Mesendoderm (in vitro differentiated cells): ENCODE measurements at regions not wholly inside any gene's neighbourhood (a gene's known extent, or its start where the extent isn't known, plus 50 kb on each side); places are given as distances from the start of the nearest gene placed in this dataset.

Source experiments
- DNase-seq: peaks from one replicate; pipeline ENCODE4 v3.0.0; 2013
- H2AK5ac ChIP-seq: 2 replicates; pipeline ENCODE4 v1.6.1; 2013; ENCODE audit warnings: low read length, inconsistent platforms
- H2BK120ac ChIP-seq: 2 replicates; pipeline ENCODE4 v1.6.1; 2013; ENCODE audit warnings: low read depth, mild to moderate bottlenecking, low read length, moderate library complexity, mixed read lengths
- H2BK15ac ChIP-seq: replicated peaks from 2 replicates; pipeline ENCODE4 v1.6.1; 2013; ENCODE audit warnings: low read depth, mild to moderate bottlenecking, moderate library complexity
- H2BK5ac ChIP-seq: 2 replicates; pipeline ENCODE4 v1.6.1; 2013; ENCODE audit warnings: low read length, inconsistent platforms
- H3K18ac ChIP-seq: 2 replicates; pipeline ENCODE4 v1.6.1; 2013; ENCODE audit warnings: mild to moderate bottlenecking, low read length, mixed read lengths
- H3K23ac ChIP-seq: one replicate; pipeline ENCODE4 v1.6.1; 2013; ENCODE audit warnings: low read length
- H3K27ac ChIP-seq: 2 replicates; pipeline ENCODE4 v1.5.1; 2013; ENCODE audit warnings: low read depth, mild to moderate bottlenecking, inconsistent platforms, low read length, moderate library complexity
- H3K27me3 ChIP-seq: 2 replicates; pipeline ENCODE4 v1.6.1; 2013; ENCODE audit warnings: low read length, control low read depth, mild to moderate bottlenecking, inconsistent platforms; ENCODE audit not compliant: insufficient read depth, poor library complexity
- H3K36me3 ChIP-seq: 2 replicates; pipeline ENCODE4 v1.6.1; 2013; ENCODE audit warnings: low read length, inconsistent platforms; ENCODE audit not compliant: control insufficient read depth, insufficient read depth
- H3K4ac ChIP-seq: one replicate; pipeline ENCODE4 v1.6.1; 2013; ENCODE audit warnings: low read depth, mild to moderate bottlenecking, low read length, moderate library complexity
- H3K4me1 ChIP-seq: 2 replicates; pipeline ENCODE4 v1.6.1; 2013; ENCODE audit warnings: low read depth, low read length, inconsistent platforms; ENCODE audit not compliant: control insufficient read depth
- H3K4me2 ChIP-seq: 2 replicates; pipeline ENCODE4 v1.6.1; 2013; ENCODE audit warnings: low read length
- H3K4me3 ChIP-seq: 2 replicates; pipeline ENCODE4 v1.5.1; 2013; ENCODE audit warnings: mild to moderate bottlenecking, low read length
- H3K56ac ChIP-seq: one replicate; pipeline ENCODE4 v1.6.1; 2013; ENCODE audit warnings: low read length
- H3K79me1 ChIP-seq: 2 replicates; pipeline ENCODE4 v1.6.1; 2013; ENCODE audit warnings: low read length, inconsistent platforms
- H3K79me2 ChIP-seq: 2 replicates; pipeline ENCODE4 v1.6.1; 2013; ENCODE audit warnings: mild to moderate bottlenecking, low read length; ENCODE audit not compliant: control insufficient read depth, insufficient read depth
- H3K9ac ChIP-seq: 2 replicates; pipeline ENCODE4 v1.6.1; 2013; ENCODE audit warnings: low read length, inconsistent platforms
- H4K5ac ChIP-seq: one replicate; pipeline ENCODE4 v1.6.1; 2013; ENCODE audit warnings: low read length
- H4K8ac ChIP-seq: one replicate; pipeline ENCODE4 v1.6.1; 2013; ENCODE audit warnings: low read depth, mild to moderate bottlenecking, control low read depth, low read length, moderate library complexity
- WGBS: extraction: QIAGEN DNeasy Blood & Tissue Kit; methylation state at CpG from one replicate; pipeline ENCODE4 v1.1.7; 2013; ENCODE audit warnings: low lambda C conversion rate, missing lambda C conversion rate; ENCODE audit not compliant: insufficient coverage; ENCODE audit errors: extremely low coverage; 5-methylcytosine and 5-hydroxymethylcytosine counted together

DNA sequence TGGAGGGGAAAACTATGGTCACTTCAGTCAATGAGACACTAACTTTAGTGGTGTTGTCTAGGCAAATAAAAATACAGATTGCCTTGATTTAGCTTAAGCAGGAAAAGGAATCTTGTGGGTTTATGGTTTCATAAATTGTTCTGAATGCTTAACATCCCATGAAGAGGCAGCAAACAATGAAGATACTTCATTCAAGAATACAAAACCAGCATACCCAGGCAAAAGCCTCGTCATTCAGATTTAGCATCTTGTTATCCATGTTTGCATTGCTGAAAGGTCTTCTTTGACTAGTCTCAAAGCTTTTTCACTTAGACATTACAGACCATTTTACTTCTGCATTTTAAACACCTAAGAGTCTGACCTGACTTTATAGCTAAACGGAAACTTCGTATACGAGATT is 272.7 kb upstream of the FSHR start:
- DNase-seq = no peak
- no peak overlapping the region for H3K4ac ChIP-seq
- H2BK15ac ChIP-seq = no peak overlapping the region
- no peaks in the 10 kb centered on the region for H3K36me3 ChIP-seq
- no peak overlapping the region for H2BK5ac ChIP-seq
- H3K27me3 ChIP-seq = no peaks in the 10 kb centered on the region
- H3K79me1 ChIP-seq = no peaks in the 10 kb centered on the region
- H3K79me2 ChIP-seq = no peaks in the 10 kb centered on the region
- no peak overlapping the region for H3K9ac ChIP-seq
- no peak overlapping the region for H4K8ac ChIP-seq
- H3K23ac ChIP-seq = no peak overlapping the region
- H3K18ac ChIP-seq = no peak overlapping the region
- no peak overlapping the region for H4K5ac ChIP-seq
- H3K4me1 ChIP-seq = no peaks in the 10 kb centered on the region
- H2AK5ac ChIP-seq = no peak overlapping the region
- no peak overlapping the region for H3K27ac ChIP-seq
- no peak overlapping the region for H2BK120ac ChIP-seq
- H3K4me3 ChIP-seq = no peak overlapping the region
- WGBS = no CpG with 5 or more reads among the region's 4 CpGs
- H3K4me2 ChIP-seq = no peak overlapping the region
- no peak overlapping the region for H3K56ac ChIP-seq

DNA sequence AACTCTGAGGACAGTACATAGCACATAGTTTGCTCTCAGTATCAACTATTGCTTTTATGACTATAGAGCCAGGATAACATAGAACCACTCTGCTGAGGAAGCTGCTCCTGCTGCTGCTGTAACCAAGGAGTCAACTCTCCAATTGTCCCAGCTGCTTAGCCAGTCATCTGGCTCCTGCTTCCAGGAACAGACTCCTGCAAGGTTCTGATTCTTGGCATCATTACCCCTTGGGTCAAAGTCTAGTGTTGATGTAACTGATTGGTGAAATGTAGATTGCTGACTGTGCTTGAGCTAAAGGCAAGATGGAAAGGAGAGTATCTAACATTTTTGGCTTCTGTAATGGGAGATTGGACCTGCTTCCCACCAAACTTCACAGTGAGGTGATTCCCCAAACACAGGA is 261.9 kb upstream of the FSHR start:
- Histone ChIP-seq H3K9ac (no peak overlapping the region), H3K79me2 (no peaks in the 10 kb centered on the region), H2BK120ac (no peak overlapping the region), H3K79me1 (no peaks in the 10 kb centered on the region), H3K4me3 (no peak overlapping the region), H2BK15ac (no peak overlapping the region), H3K18ac (no peak overlapping the region), H2AK5ac (no peak overlapping the region), H3K4ac (no peak overlapping the region), H4K8ac (no peak overlapping the region), H3K27ac (no peak overlapping the region), H3K36me3 (no peaks in the 10 kb centered on the region), H3K56ac (no peak overlapping the region), H2BK5ac (no peak overlapping the region), H3K4me2 (no peak overlapping the region), H3K27me3 (no peaks in the 10 kb centered on the region), H3K4me1 (no peaks in the 10 kb centered on the region), H3K23ac (no peak overlapping the region), H4K5ac (no peak overlapping the region)
- no peak for DNase-seq

DNA sequence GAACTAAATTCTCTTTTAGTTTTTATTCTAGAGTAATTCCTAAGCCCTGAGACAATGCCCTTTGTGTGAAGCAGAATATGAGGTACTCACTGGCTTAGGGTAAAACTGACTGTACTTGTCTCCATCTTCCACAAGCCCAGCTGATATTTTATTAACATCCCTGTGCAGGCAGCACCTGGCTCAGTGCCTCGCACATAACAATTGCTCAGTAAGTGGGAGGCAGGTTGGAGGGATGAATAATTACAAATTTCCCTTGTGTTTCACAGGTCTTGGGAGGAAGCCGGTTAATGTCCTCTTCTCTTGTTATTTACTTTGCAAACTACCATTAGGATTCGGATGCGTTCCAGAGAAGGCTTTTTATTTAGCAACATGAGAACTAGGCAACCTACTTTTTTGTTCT is 249.8 kb upstream of the FSHR start:
- no peak overlapping the region for H3K23ac ChIP-seq
- WGBS = no CpG with 5 or more reads among the region's 4 CpGs
- H3K4me1 ChIP-seq = no peaks in the 10 kb centered on the region
- H2BK5ac ChIP-seq = no peak overlapping the region
- H3K4me3 ChIP-seq = no peak overlapping the region
- H3K18ac ChIP-seq = no peak overlapping the region
- H2BK15ac ChIP-seq = no peak overlapping the region
- H4K8ac ChIP-seq = no peak overlapping the region
- H3K36me3 ChIP-seq = no peaks in the 10 kb centered on the region
- no peak overlapping the region for H3K9ac ChIP-seq
- H3K27me3 ChIP-seq = no peaks in the 10 kb centered on the region
- no peak overlapping the region for H3K4ac ChIP-seq
- no peak overlapping the region for H3K56ac ChIP-seq
- H3K4me2 ChIP-seq = no peak overlapping the region
- DNase-seq = no peak
- no peaks in the 10 kb centered on the region for H3K79me2 ChIP-seq
- H4K5ac ChIP-seq = no peak overlapping the region
- H2AK5ac ChIP-seq = no peak overlapping the region
- H3K27ac ChIP-seq = no peak overlapping the region
- H2BK120ac ChIP-seq = no peak overlapping the region
- H3K79me1 ChIP-seq = no peaks in the 10 kb centered on the region

DNA sequence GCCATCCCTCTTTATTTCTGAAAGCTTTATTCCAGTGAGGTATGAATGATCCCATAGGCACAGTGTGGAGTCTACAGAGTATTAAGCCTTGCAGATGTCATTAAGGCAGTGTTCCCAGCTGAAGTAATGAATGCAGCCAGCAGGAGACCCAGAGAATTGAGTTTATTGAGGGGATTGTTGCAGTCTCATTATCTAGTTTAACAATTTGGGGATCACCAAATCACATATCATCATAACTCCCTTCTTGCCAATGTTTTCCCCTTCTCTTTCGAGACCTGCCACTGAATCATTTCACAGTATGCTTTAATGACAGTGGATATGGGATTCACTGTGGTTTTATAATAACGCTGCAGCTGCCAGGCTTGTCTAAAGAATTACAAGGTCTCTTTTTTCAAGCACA is 249.3 kb upstream of the FSHR start:
- Histone ChIP-seq H2BK120ac (no peak overlapping the region), H3K4me2 (no peak overlapping the region), H3K56ac (no peak overlapping the region), H3K27ac (no peak overlapping the region), H2BK15ac (no peak overlapping the region), H3K79me1 (no peaks in the 10 kb centered on the region), H3K4me3 (no peak overlapping the region), H3K18ac (no peak overlapping the region), H3K36me3 (no peaks in the 10 kb centered on the region), H3K4me1 (no peaks in the 10 kb centered on the region), H3K9ac (no peak overlapping the region), H3K23ac (no peak overlapping the region), H4K5ac (no peak overlapping the region), H3K4ac (no peak overlapping the region), H2AK5ac (no peak overlapping the region), H2BK5ac (no peak overlapping the region), H4K8ac (no peak overlapping the region), H3K79me2 (no peaks in the 10 kb centered on the region), H3K27me3 (no peaks in the 10 kb centered on the region)
- WGBS = no CpG with 5 or more reads among the region's 2 CpGs
- no peak for DNase-seq

- Histone ChIP-seq H4K5ac (no peak overlapping the region), H3K4me2 (no peak overlapping the region), H3K79me2 (no peaks in the 10 kb centered on the region), H3K18ac (peak overlapping the region; percentile 60), H2BK120ac (no peak overlapping the region), H3K79me1 (no peaks in the 10 kb centered on the region), H2BK15ac (no peak overlapping the region), H3K56ac (no peak overlapping the region), H3K27ac (no peak overlapping the region), H3K9ac (no peak overlapping the region), H2BK5ac (no peak overlapping the region), H3K4me1 (no peaks in the 10 kb centered on the region), H4K8ac (no peak overlapping the region), H3K36me3 (no peaks in the 10 kb centered on the region), H2AK5ac (no peak overlapping the region), H3K27me3 (no peaks in the 10 kb centered on the region), H3K4ac (no peak overlapping the region), H3K4me3 (no peak overlapping the region), H3K23ac (no peak overlapping the region)
- DNase-seq = no peak
- WGBS = no CpG with 5 or more reads among the region's 1 CpG
These were observed 225.1 kb upstream of the FSHR start for GRCh38 chr2:49379406-49379805.

DNA sequence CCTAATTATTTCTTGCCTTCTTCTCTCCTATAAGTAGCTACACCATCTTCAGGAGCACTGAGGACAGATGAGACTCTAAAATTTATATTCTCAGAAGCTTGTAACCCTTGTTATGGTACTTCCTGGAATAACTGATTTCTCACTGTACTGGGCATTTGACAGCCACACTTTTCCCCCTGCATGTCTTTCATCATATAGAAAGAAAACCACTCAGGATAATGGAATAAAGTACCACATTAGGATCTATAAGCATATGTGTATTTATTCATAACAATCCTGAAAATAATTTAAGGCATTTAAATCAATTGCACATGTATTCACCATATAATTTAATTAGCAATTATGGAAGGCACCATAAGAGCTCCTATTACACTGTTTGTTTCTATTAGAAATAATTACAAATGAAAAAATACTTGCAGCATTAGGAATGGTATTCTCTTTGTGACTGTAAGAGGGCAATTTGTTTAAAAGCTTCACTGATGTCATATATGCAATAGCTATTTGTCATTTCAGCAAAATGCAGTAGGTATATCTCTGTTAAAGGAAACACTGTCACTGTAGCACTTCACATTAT is 216.9 kb upstream of the FSHR start:
- Histone ChIP-seq H3K23ac (no peak overlapping the region), H3K79me1 (no peaks in the 10 kb centered on the region), H3K36me3 (no peaks in the 10 kb centered on the region), H3K79me2 (no peaks in the 10 kb centered on the region), H3K27me3 (no peaks in the 10 kb centered on the region), H3K4me2 (no peak overlapping the region), H4K5ac (no peak overlapping the region), H2BK15ac (no peak overlapping the region), H2BK5ac (no peak overlapping the region), H3K4ac (no peak overlapping the region), H3K18ac (no peak overlapping the region), H3K56ac (no peak overlapping the region), H3K4me3 (no peak overlapping the region), H4K8ac (no peak overlapping the region), H3K27ac (no peak overlapping the region), H3K4me1 (peaks cover 14% of the 10 kb centered on the region), H3K9ac (no peak overlapping the region), H2AK5ac (no peak overlapping the region), H2BK120ac (no peak overlapping the region)
- no peak for DNase-seq
